ENCODE measurements at regions not wholly inside any gene's neighbourhood (a gene's known extent, or its start where the extent isn't known, plus 50 kb on each side); places are given as distances from the start of the nearest gene placed in this dataset.
"Not testable (repeated sequence)": the region's sequence is repeated elsewhere in the genome, so short reads cannot be mapped to it uniquely, and the experiment has no call there.

DNA sequence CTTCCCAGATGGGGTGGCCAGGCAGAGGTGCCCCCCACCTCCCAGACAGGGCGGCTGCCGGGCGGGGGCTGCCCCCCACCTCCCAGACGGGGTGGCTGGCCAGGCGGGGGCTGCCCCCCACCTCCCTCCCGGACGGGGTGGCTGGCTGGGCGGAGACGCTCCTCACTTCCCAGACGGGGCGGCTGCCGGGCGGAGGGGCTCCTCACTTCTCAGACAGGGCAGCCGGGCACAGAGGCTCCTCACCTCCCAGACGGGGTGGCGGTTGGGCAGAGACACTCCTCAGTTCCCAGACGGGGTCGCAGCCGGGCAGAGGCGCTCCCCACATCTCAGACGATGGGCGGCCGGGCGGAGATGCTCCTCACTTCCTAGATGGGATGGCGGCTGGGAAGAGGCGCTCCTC, 76.4 kb upstream of the AADAT start:
- DNase-seq (ENCODE audit: low read depth, low spot score); H3K27ac ChIP-seq: not testable (repeated sequence)

GRCh38 chr4:170162416-170162815, 72.7 kb upstream of the AADAT start:
- DNase-seq (ENCODE audit: low read depth, low spot score) = no peak
- no peak overlapping the region for H3K27ac ChIP-seq

- H3K27ac ChIP-seq = no peak overlapping the region
These were observed 67.9 kb upstream of the AADAT start for GRCh38 chr4:170157670-170158069.

GRCh38 chr4:170145120-170145519, 55.4 kb upstream of the AADAT start:
- no peak overlapping the region for H3K27ac ChIP-seq
- no peak for DNase-seq (ENCODE audit: low read depth, low spot score)

More at GRCh38 chr4:170157670-170158069, 67.9 kb upstream of the AADAT start:
- DNase-seq (ENCODE audit: low read depth, low spot score) = no peak

GRCh38 chr4:170139764-170140163, 50.0 kb upstream of the AADAT start:
- peak; percentile 10 for DNase-seq (ENCODE audit: low read depth, low spot score)
- H3K27ac ChIP-seq = no peak overlapping the region

Data from epithelial cell of prostate (primary cell).